ENCODE measurements at regions not wholly inside any gene's neighbourhood (a gene's known extent, or its start where the extent isn't known, plus 50 kb on each side); places are given as distances from the start of the nearest gene placed in this dataset.

DNA sequence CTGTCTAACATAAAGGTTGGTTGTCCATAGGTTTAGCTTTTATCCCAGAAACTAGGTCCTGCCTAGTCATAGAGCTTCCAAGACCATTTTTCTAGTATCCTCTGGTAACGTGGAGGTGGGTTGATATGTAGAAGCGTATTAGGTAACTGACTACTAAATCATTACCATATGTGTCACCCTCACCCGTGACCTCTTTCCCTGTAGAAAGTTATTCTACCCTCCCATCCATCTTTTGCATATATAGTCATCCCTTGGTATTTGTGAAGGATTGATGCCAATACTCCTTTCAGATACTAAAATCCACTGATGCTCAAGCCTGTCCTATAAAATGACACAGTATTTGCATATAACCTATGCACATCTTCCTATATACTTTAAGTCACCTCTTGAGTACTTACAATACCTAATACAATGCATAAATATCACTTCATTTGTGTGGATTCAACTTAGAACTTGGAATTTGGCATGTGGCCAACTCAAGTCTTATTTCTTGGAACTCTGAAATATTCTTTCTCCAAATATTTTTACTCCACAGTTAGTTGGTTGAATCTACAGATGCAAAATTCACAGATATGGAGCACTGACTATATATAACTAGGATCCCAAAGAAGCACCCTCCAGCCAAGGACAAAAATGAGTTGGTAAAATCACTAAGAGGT, 497.0 kb upstream of the TENM4 start:
- Mint-ChIP-seq H3K9me3 (ENCODE audit: unreplicated experiment) (no peaks in the 10 kb centered on the region), H3K4me1 (ENCODE audit: unreplicated experiment) (no peaks in the 10 kb centered on the region), H3K27ac (ENCODE audit: unreplicated experiment) (no peak overlapping the region), H3K27me3 (ENCODE audit: unreplicated experiment) (peaks cover 3% of the 10 kb centered on the region), H3K4me3 (ENCODE audit: unreplicated experiment) (no peak overlapping the region), H3K36me3 (ENCODE audit: low read depth, unreplicated experiment) (no peaks in the 10 kb centered on the region)
- TF ChIP-seq, protein P1, sequence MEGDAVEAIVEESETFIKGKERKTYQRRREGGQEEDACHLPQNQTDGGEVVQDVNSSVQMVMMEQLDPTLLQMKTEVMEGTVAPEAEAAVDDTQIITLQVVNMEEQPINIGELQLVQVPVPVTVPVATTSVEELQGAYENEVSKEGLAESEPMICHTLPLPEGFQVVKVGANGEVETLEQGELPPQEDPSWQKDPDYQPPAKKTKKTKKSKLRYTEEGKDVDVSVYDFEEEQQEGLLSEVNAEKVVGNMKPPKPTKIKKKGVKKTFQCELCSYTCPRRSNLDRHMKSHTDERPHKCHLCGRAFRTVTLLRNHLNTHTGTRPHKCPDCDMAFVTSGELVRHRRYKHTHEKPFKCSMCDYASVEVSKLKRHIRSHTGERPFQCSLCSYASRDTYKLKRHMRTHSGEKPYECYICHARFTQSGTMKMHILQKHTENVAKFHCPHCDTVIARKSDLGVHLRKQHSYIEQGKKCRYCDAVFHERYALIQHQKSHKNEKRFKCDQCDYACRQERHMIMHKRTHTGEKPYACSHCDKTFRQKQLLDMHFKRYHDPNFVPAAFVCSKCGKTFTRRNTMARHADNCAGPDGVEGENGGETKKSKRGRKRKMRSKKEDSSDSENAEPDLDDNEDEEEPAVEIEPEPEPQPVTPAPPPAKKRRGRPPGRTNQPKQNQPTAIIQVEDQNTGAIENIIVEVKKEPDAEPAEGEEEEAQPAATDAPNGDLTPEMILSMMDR (IDR thresholded peaks at IDR 0.05; ENCODE audit: unreplicated experiment): no peak
- no peak for DNase-seq (ENCODE audit: low spot score)

DNA sequence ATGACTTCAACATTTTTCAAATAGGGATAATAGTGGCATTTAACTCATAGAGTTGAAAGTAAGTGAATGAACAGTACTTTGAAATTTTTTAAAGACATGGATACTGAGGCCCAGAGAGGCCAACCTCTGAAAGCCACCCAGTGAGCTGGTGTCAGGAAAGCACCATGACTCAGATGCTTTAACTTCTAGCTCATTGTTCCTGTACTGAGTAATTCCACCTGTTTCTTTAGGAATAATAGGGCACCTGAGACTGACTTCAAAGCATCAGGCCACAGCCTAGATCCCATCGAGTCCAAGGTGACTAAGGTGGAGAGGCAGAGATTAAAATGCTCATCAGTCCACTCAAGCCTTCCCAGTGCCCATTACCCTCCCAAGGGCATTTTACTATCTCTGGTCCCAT, 491.8 kb upstream of the TENM4 start:
- Mint-ChIP-seq H3K36me3 (ENCODE audit: low read depth, unreplicated experiment) (no peaks in the 10 kb centered on the region), H3K27me3 (ENCODE audit: unreplicated experiment) (peaks cover 3% of the 10 kb centered on the region), H3K4me3 (ENCODE audit: unreplicated experiment) (no peak overlapping the region), H3K27ac (ENCODE audit: unreplicated experiment) (no peak overlapping the region), H3K4me1 (ENCODE audit: unreplicated experiment) (no peaks in the 10 kb centered on the region), H3K9me3 (ENCODE audit: unreplicated experiment) (no peaks in the 10 kb centered on the region)
- TF ChIP-seq, protein P1 (IDR thresholded peaks at IDR 0.05; ENCODE audit: unreplicated experiment): no peak
- DNase-seq (ENCODE audit: low spot score): no peak

DNA sequence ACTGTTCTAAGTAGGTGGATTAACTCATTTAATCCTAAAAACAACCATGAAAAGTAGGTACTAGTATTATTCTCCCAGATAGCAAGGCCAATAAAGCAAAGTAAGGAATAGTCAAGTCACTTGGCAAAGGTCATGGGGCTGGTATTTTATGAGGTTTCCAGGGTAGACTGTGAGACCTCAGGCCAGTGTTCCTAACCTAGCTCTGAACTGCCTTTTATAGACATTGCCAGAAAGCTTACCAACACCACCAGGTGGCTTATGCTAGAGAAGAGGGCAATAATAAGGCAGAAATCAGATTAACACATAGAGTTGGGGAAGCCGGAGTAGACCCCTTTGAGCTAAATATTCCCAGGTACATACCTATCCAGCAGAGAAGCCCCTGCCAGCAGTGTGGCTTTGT, 490.9 kb upstream of the TENM4 start:
- H3K27me3 Mint-ChIP-seq (ENCODE audit: unreplicated experiment): peaks cover 3% of the 10 kb centered on the region
- H3K36me3 Mint-ChIP-seq (ENCODE audit: low read depth, unreplicated experiment): no peaks in the 10 kb centered on the region
- H3K4me1 Mint-ChIP-seq (ENCODE audit: unreplicated experiment): no peaks in the 10 kb centered on the region
- H3K4me3 Mint-ChIP-seq (ENCODE audit: unreplicated experiment): no peak overlapping the region
- H3K9me3 Mint-ChIP-seq (ENCODE audit: unreplicated experiment): no peaks in the 10 kb centered on the region
- no peak overlapping the region for H3K27ac Mint-ChIP-seq (ENCODE audit: unreplicated experiment)
- no peak for DNase-seq (ENCODE audit: low spot score)
- TF ChIP-seq, protein P1 (IDR thresholded peaks at IDR 0.05; ENCODE audit: unreplicated experiment): no peak

DNA sequence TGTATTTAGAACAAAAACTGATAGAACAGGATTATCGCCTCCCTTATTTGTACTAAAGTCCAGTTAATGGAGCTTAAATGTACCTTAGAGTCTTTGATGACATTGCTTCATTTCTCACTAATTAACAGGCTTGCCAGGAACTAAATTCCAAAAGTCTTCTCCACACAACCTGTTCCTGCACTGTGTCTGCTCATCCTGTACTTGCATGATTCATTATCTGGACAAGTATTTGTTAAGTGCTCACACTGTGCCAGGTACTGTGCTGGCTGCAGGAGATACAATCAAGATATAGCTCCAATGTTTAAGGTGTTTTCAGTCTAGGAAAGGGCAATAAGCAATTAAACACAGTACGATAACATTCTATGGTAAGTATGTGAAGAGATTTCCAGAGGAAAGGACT, 485.9 kb upstream of the TENM4 start:
- no peaks in the 10 kb centered on the region for H3K9me3 Mint-ChIP-seq (ENCODE audit: unreplicated experiment)
- no peak overlapping the region for H3K27ac Mint-ChIP-seq (ENCODE audit: unreplicated experiment)
- DNase-seq (ENCODE audit: low spot score): no peak
- H3K4me1 Mint-ChIP-seq (ENCODE audit: unreplicated experiment): no peaks in the 10 kb centered on the region
- H3K4me3 Mint-ChIP-seq (ENCODE audit: unreplicated experiment): no peak overlapping the region
- no peaks in the 10 kb centered on the region for H3K27me3 Mint-ChIP-seq (ENCODE audit: unreplicated experiment)
- TF ChIP-seq, protein P1 (IDR thresholded peaks at IDR 0.05; ENCODE audit: unreplicated experiment): no peak
- H3K36me3 Mint-ChIP-seq (ENCODE audit: low read depth, unreplicated experiment): no peaks in the 10 kb centered on the region

DNA sequence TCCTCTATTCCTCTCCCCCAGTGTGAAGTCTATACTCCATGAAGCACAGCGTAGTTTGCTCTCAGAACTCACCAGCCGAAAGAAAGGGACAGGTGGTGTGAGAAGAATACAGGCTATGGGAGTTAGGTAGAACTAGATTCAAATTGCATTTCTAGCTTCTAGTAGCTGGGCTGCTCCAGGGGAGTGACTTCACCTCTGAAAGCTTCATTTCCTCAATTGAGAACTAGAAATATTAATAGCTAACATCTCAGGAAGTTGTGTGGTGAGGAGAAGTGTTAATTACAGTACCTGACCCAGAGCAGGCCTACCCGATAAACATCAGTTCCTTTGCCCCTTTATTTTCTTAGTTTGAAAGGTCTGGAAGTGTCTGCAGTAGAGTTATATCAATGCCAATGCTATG, 484.7 kb upstream of the TENM4 start:
- no peak overlapping the region for H3K4me3 Mint-ChIP-seq (ENCODE audit: unreplicated experiment)
- no peaks in the 10 kb centered on the region for H3K36me3 Mint-ChIP-seq (ENCODE audit: low read depth, unreplicated experiment)
- DNase-seq (ENCODE audit: low spot score): no peak
- TF ChIP-seq, protein P1 (IDR thresholded peaks at IDR 0.05; ENCODE audit: unreplicated experiment): no peak
- no peaks in the 10 kb centered on the region for H3K27me3 Mint-ChIP-seq (ENCODE audit: unreplicated experiment)
- H3K27ac Mint-ChIP-seq (ENCODE audit: unreplicated experiment): no peak overlapping the region
- no peaks in the 10 kb centered on the region for H3K9me3 Mint-ChIP-seq (ENCODE audit: unreplicated experiment)
- H3K4me1 Mint-ChIP-seq (ENCODE audit: unreplicated experiment): no peaks in the 10 kb centered on the region
